ENCODE measurements at regions not wholly inside any gene's neighbourhood (a gene's known extent, or its start where the extent isn't known, plus 50 kb on each side); places are given as distances from the start of the nearest gene placed in this dataset.

- TF ChIP-seq RFX5 (IDR thresholded peaks at IDR 0.05; ENCODE audit: low read depth, low read length) (no peak), CTCF (conservative IDR thresholded peaks at IDR 0.05; ENCODE audit: low read depth, low read length) (no peak), CEBPB (IDR thresholded peaks at IDR 0.05; ENCODE audit: low read depth, low read length) (no peak), POLR2A (IDR thresholded peaks at IDR 0.05; ENCODE audit: low read depth, low read length) (no peak), SMC3 (IDR thresholded peaks at IDR 0.05; ENCODE audit: low read depth, low read length) (no peak), USF2 (IDR thresholded peaks at IDR 0.05; ENCODE audit: low read depth, low read length) (no peak), FOS (IDR thresholded peaks at IDR 0.05; ENCODE audit: low read depth, low read length) (no peak), MAFK (IDR thresholded peaks at IDR 0.05; ENCODE audit: low read depth, low read length) (no peak), RCOR1 (IDR thresholded peaks at IDR 0.05; ENCODE audit: insufficient replicate concordance, low read length) (no peak), MXI1 (IDR thresholded peaks at IDR 0.05; ENCODE audit: borderline replicate concordance, low read depth, low read length) (no peak), MAZ (IDR thresholded peaks at IDR 0.05; ENCODE audit: borderline replicate concordance, low read depth, low read length) (no peak), ELK1 (IDR thresholded peaks at IDR 0.05; ENCODE audit: borderline replicate concordance, low read depth, low read length) (no peak), CHD1 (IDR thresholded peaks at IDR 0.05; ENCODE audit: low read depth, low read length) (no peak), BHLHE40 (IDR thresholded peaks at IDR 0.05; ENCODE audit: low read depth, low read length) (no peak)
Measured at GRCh38 chr14:101250948-101251811, 310.1 kb upstream of the DIO3 start.
